Left ventricle myocardium inferior (tissue), 1 donor: ENCODE measurements at regions not wholly inside any gene's neighbourhood (a gene's known extent, or its start where the extent isn't known, plus 50 kb on each side); places are given as distances from the start of the nearest gene placed in this dataset.

Experiments used
- DNase-seq: peaks from one replicate; pipeline ENCODE4 v3.0.0-alpha.2; 2020
- H3K27ac ChIP-seq: fragments of 200-600 bp; replicated peaks from 2 replicates; pipeline ENCODE4 v1.8.0; 2021
- H3K27me3 ChIP-seq: fragments of 200-600 bp; 2 replicates; pipeline ENCODE4 v1.8.0; 2021; ENCODE audit warnings: low read depth
- H3K36me3 ChIP-seq: fragments of 200-600 bp; 2 replicates; pipeline ENCODE4 v1.8.0; 2021
- H3K4me1 ChIP-seq: fragments of 200-600 bp; 2 replicates; pipeline ENCODE4 v1.8.0; 2021
- H3K4me3 ChIP-seq: fragments of 200-600 bp; 2 replicates; pipeline ENCODE4 v1.8.0; 2021; ENCODE audit warnings: mild to moderate bottlenecking, moderate library complexity
- H3K9me3 ChIP-seq: fragments of 200-600 bp; replicated peaks from 2 replicates; pipeline ENCODE4 v1.8.0; 2021
- CTCF ChIP-seq: fragments of 200-600 bp; IDR thresholded peaks from 2 replicates; pipeline ENCODE4 v1.8.0; 2021; ENCODE audit warnings: antibody characterized with exemption, mild to moderate bottlenecking, borderline replicate concordance
- intact Hi-C: fragments of 100-400 bp; cut with micrococcal nuclease; formaldehyde crosslinking; loops from one replicate; pipeline ENCODE4 v1.11.0; 2022
- donor health status: DM: no; HTN: yes; CAD: no; lungs with severe emphysema.

DNA sequence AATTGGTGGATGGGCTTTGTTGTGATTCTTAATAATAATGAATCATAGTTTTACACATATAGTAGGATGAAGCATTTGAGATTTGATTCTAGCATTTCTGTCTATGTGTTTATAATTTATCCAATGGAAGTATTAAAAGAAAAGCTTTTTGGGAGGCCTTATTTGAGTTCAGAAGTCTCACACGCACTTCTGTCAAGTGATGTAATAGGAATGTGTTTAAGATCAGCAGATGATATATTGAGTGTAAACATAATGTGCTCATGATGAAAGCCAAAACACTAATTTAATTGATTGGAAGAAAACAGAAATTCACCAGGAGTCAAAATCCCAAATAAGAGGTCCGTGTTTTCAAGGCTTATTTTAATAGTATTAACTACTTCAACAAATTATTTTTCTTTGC is 435.6 kb upstream of the HSF2 start:
- Histone ChIP-seq H3K27me3 (no peaks in the 10 kb centered on the region), H3K4me3 (no peak overlapping the region), H3K4me1 (peaks cover 7% of the 10 kb centered on the region), H3K36me3 (no peaks in the 10 kb centered on the region), H3K27ac (no peak overlapping the region), H3K9me3 (peaks cover 10% of the 10 kb centered on the region)
- TF ChIP-seq CTCF: no peak
- intact Hi-C loops: no loop called here
- no peak for DNase-seq

GRCh38 chr6:121965739-121966138 is 433.7 kb upstream of the HSF2 start:
- intact Hi-C loops: no loop called here
- TF ChIP-seq CTCF: no peak
- DNase-seq: no peak
- Histone ChIP-seq H3K27ac (no peak overlapping the region), H3K36me3 (no peaks in the 10 kb centered on the region), H3K27me3 (no peaks in the 10 kb centered on the region), H3K4me1 (peaks cover 7% of the 10 kb centered on the region), H3K4me3 (no peak overlapping the region), H3K9me3 (peaks cover 10% of the 10 kb centered on the region)

DNA sequence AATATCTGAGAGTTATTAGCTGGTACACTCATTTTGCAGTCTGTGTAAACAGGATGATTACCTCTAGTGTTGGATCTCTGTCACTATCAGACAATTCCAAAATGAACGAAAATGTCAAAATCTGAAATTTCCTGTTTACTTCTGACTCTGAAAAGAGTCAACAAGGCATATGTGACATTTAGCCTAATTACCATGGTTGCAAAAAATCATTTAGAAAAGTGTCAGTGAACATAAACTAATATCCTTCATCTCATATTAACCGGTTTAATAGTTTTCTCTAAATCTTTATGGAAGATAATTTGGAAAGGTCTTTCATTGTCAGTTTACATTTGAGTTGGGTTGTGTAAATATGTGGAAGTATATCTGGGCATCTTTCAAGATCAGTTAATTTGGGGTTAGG is 431.8 kb upstream of the HSF2 start:
- Histone ChIP-seq H3K27ac (no peak overlapping the region), H3K27me3 (no peaks in the 10 kb centered on the region), H3K36me3 (no peaks in the 10 kb centered on the region), H3K9me3 (peaks cover 10% of the 10 kb centered on the region), H3K4me1 (peaks cover 7% of the 10 kb centered on the region), H3K4me3 (no peak overlapping the region)
- DNase-seq: no peak
- intact Hi-C loops: no loop called here
- TF ChIP-seq CTCF: no peak

GRCh38 chr6:121971931-121972335 is 427.5 kb upstream of the HSF2 start:
- H3K9me3 ChIP-seq: peaks cover 19% of the 10 kb centered on the region
- H3K4me3 ChIP-seq: no peak overlapping the region
- H3K36me3 ChIP-seq: no peaks in the 10 kb centered on the region
- intact Hi-C loops: no loop called here
- no peak for DNase-seq
- peaks cover 7% of the 10 kb centered on the region for H3K4me1 ChIP-seq
- TF ChIP-seq CTCF: no peak
- H3K27me3 ChIP-seq: no peaks in the 10 kb centered on the region
- H3K27ac ChIP-seq: no peak overlapping the region

DNA sequence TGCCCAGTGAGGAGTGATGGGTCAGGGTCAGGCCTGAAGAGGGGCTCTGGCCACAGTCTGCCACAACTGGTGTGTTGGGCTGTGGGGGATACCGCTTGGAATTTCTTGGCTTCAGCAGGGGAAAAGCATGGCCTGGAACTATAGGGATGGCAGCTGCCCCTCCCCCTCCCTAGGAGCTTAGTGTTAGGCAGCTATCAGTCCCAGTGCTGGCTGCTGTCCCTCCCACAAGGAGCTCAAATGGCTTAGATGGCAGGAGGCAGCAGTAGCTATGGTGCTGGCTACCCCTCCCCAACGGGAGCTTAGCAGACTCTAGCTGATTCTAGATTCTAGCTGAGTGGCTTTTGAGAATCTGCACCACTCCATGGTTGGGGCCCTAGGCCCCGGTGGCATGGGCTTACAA is 414.5 kb upstream of the HSF2 start:
- DNase-seq: no peak

More for the DNA sequence above, 414.5 kb upstream of the HSF2 start:
- H3K36me3 ChIP-seq: no peaks in the 10 kb centered on the region
- H3K27ac ChIP-seq: no peak overlapping the region
- no peak overlapping the region for H3K4me3 ChIP-seq
- H3K4me1 ChIP-seq: no peaks in the 10 kb centered on the region
- intact Hi-C loops: no loop called here
- H3K9me3 ChIP-seq: no peaks in the 10 kb centered on the region
- H3K27me3 ChIP-seq: no peaks in the 10 kb centered on the region
- TF ChIP-seq CTCF: no peak
